ENCODE measurements at regions not wholly inside any gene's neighbourhood (a gene's known extent, or its start where the extent isn't known, plus 50 kb on each side); places are given as distances from the start of the nearest gene placed in this dataset.
A peak's percentile ranks its signal among the peaks of the same experiment; 100 is the strongest.

DNA sequence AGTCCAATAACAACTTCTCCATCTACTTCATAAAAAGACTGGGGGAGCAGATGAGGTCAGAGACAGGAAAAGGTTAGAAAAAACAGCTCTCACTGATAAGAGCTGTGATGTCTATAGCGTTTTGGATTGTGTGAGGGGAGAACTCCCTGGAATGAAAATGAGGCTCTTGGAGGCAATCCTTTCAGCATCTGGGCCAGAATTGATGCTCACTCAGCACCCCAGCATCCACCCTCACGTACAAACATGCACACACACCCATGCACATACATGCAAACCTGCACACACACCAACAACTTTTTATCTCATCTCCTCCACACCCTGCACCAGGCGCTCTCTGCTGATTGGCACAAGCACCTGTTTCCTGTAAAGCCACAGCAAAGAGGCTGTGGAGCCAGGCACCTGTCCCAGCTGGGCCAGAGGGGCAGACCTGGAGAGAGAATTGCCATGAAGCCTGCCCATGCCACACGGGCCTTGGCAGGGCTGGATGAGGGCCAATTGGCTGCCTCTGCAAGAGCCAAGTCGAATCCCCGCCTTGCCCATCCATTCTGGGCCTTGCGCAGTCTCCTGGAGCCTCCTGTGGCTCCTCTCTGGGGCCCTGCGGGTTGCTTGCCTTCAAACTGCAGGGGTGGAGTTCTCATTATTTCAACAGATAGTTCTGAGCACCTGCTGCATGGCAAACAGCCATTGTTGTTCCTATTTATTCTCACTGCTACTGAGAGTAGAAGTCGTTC is 53.1 kb downstream of the SYNE3 start:
- H3K27ac ChIP-seq: no peak overlapping the region
- no peak for DNase-seq (ENCODE audit: low read depth in 1 of 2, low spot score in 1 of 2)

DNA sequence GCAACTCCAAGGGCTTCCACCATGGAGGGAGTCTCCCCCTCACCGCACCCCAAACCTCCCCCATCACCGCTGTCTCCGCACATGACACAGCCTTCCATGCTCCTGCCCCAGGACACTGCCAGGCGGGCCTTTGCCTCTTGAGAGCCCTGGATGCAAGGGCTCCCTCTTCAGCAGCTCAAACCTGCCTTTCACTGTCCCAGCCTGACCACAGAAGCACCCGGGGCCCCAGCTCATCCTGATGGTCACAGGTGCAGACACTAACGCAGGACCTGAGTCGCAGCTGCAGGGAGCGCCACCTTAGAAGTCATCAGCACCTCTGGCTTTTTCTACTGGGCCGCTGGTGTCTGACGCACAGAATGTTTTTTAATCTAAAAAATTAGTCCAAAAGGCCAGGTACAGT is 54.0 kb downstream of the SYNE3 start:
- Histone ChIP-seq H3K4me3 (no peak overlapping the region), H3K9me3 (ENCODE audit: low read depth) (no peaks in the 10 kb centered on the region), H3K27me3 (peaks cover 17% of the 10 kb centered on the region), H3K36me3 (no peaks in the 10 kb centered on the region), H3K27ac (no peak overlapping the region), H3K4me1 (ENCODE audit: low read depth) (no peaks in the 10 kb centered on the region)
- no peak for DNase-seq (ENCODE audit: low read depth in 1 of 2, low spot score in 1 of 2)
- TF ChIP-seq, protein P1, sequence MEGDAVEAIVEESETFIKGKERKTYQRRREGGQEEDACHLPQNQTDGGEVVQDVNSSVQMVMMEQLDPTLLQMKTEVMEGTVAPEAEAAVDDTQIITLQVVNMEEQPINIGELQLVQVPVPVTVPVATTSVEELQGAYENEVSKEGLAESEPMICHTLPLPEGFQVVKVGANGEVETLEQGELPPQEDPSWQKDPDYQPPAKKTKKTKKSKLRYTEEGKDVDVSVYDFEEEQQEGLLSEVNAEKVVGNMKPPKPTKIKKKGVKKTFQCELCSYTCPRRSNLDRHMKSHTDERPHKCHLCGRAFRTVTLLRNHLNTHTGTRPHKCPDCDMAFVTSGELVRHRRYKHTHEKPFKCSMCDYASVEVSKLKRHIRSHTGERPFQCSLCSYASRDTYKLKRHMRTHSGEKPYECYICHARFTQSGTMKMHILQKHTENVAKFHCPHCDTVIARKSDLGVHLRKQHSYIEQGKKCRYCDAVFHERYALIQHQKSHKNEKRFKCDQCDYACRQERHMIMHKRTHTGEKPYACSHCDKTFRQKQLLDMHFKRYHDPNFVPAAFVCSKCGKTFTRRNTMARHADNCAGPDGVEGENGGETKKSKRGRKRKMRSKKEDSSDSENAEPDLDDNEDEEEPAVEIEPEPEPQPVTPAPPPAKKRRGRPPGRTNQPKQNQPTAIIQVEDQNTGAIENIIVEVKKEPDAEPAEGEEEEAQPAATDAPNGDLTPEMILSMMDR (IDR thresholded peaks at IDR 0.05; ENCODE audit: low read depth, low read length): no peak

More for the DNA sequence above, 53.1 kb downstream of the SYNE3 start:
- Histone ChIP-seq H3K27me3 (peaks cover 17% of the 10 kb centered on the region), H3K4me3 (no peak overlapping the region), H3K36me3 (no peaks in the 10 kb centered on the region), H3K9me3 (ENCODE audit: low read depth) (no peaks in the 10 kb centered on the region), H3K4me1 (ENCODE audit: low read depth) (no peaks in the 10 kb centered on the region)
- TF ChIP-seq, protein P1 (IDR thresholded peaks at IDR 0.05; ENCODE audit: low read depth, low read length): no peak

DNA sequence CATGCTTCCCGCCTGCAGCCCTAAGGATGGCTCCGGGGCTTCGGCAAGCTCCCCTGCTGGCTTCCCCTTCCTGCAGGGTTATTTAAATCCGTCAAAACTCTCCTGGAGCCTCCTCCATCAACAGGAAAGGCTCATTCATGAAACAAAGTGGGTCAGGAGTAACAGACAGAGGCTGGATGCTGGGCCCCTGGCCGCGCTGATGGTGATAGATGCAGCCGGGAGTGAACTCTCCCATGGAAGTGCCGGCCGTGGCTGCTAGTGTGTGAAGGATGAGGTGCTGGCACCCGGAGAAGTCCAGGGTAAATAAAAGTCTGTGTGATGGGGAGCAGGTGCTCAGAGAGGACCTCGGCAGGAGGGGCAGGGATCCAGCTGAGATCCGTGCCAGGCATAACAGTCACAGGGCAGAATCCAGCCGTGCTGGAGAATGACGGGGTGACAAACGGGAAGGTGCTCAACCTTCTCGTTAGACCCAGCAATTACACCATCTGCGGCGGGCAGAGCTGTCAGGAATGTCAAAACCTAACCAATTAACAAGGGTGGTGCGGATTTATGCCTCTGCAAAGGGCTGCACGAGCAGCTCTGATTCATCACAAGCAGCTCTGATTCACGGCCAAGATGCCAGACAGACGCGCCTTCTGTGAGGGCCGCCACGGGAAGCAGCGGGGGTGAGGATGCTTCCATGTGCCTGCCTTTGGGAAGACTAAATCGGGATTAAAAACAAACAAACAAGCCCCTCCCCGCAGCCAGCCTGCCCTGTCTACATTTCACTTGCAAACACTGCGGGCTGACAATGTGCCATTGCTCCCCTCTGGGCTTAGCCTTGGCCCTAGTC is 55.6 kb downstream of the SYNE3 start:
- TF ChIP-seq, protein P1 (IDR thresholded peaks at IDR 0.05; ENCODE audit: low read depth, low read length): no peak
- peaks cover 17% of the 10 kb centered on the region for H3K27me3 ChIP-seq
- no peak overlapping the region for H3K4me3 ChIP-seq
- H3K27ac ChIP-seq: no peak overlapping the region
- peak; percentile 11 to 66 for DNase-seq (ENCODE audit: low read depth in 1 of 2, low spot score in 1 of 2)
- H3K36me3 ChIP-seq: no peaks in the 10 kb centered on the region
- no peaks in the 10 kb centered on the region for H3K4me1 ChIP-seq (ENCODE audit: low read depth)
- no peaks in the 10 kb centered on the region for H3K9me3 ChIP-seq (ENCODE audit: low read depth)

DNA sequence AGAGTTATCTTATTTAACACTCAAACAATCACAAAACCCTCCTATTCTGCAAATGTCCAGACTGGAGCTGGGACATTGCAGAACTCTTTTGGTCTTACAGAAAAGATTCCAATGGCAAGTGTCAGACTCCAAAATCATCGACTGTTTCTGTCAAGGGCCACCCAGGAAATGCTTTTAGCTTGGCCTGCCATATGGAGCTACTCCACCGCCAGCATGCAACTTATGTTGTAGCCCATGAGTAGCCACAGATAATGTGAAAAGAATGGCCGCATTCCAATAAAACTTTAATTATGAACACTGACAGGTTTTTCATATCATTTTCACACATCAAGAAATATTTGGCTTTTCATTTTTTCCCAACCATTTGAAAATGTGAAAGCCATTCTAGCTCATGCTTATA is 57.5 kb downstream of the SYNE3 start:
- no peak for DNase-seq (ENCODE audit: low read depth in 1 of 2, low spot score in 1 of 2)
- Histone ChIP-seq H3K36me3 (no peaks in the 10 kb centered on the region), H3K9me3 (ENCODE audit: low read depth) (no peaks in the 10 kb centered on the region), H3K27ac (no peak overlapping the region), H3K27me3 (peaks cover 17% of the 10 kb centered on the region), H3K4me3 (no peak overlapping the region), H3K4me1 (ENCODE audit: low read depth) (no peaks in the 10 kb centered on the region)
- TF ChIP-seq, protein P1 (IDR thresholded peaks at IDR 0.05; ENCODE audit: low read depth, low read length): no peak

DNA sequence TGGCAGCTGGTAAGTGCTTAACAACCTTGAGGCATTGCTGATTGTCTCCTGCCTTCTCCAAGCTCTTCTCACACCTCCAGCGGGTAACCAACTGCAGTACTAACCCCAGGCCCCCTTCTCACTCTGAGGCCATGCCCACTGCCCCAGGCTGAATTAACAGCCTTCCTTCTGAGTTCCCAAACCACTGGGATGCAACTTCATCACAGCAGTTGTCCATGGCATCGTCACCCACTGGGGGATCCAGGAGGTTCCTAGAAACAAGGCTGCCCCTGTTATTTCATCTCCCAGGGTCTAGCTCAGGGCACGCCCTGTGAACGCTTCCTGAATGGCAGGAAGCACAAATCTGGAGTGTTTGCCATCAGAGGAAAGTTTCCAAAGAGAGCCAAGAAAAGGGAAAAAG is 58.0 kb downstream of the SYNE3 start:
- no peak for DNase-seq (ENCODE audit: low read depth in 1 of 2, low spot score in 1 of 2)
- H3K9me3 ChIP-seq (ENCODE audit: low read depth): no peaks in the 10 kb centered on the region
- H3K27me3 ChIP-seq: peaks cover 17% of the 10 kb centered on the region
- H3K36me3 ChIP-seq: no peaks in the 10 kb centered on the region
- no peak overlapping the region for H3K4me3 ChIP-seq
- no peak overlapping the region for H3K27ac ChIP-seq
- TF ChIP-seq, protein P1 (IDR thresholded peaks at IDR 0.05; ENCODE audit: low read depth, low read length): no peak
- no peaks in the 10 kb centered on the region for H3K4me1 ChIP-seq (ENCODE audit: low read depth)
